IPS DF 6.9 (cell line): ENCODE measurements at regions not wholly inside any gene's neighbourhood (a gene's known extent, or its start where the extent isn't known, plus 50 kb on each side); places are given as distances from the start of the nearest gene placed in this dataset.

ENCODE experiments used
- DNase-seq: peaks from one replicate; pipeline ENCODE4 v3.0.0-alpha.2; 2013; ENCODE audit warnings: low read depth, low spot score
- H3K27ac ChIP-seq: one replicate; pipeline ENCODE4 v1.5.1; 2013; ENCODE audit warnings: low read length, control low read depth
- H3K27me3 ChIP-seq: 2 replicates; pipeline ENCODE4 v1.6.1; 2013; ENCODE audit warnings: mild to moderate bottlenecking, low read length; ENCODE audit not compliant: control insufficient read depth, insufficient read depth
- H3K36me3 ChIP-seq: 2 replicates; pipeline ENCODE4 v1.6.1; 2013; ENCODE audit warnings: low read length; ENCODE audit not compliant: control insufficient read depth, insufficient read depth
- H3K4me1 ChIP-seq: 2 replicates; pipeline ENCODE4 v1.6.1; 2013; ENCODE audit warnings: low read length; ENCODE audit not compliant: control insufficient read depth, insufficient read depth
- H3K4me3 ChIP-seq: 2 replicates; pipeline ENCODE4 v1.5.1; 2013; ENCODE audit warnings: mild to moderate bottlenecking, low read length
- H3K9me3 ChIP-seq: 2 replicates; pipeline ENCODE4 v1.6.1; 2013; ENCODE audit warnings: low read length, inconsistent platforms; ENCODE audit not compliant: control insufficient read depth, insufficient read depth
- WGBS: extraction: QIAGEN DNeasy Blood & Tissue Kit; methylation state at CpG from one replicate; pipeline ENCODE4 v1.1.7; 2013; ENCODE audit warnings: mixed read lengths, missing lambda C conversion rate; ENCODE audit not compliant: insufficient read length, insufficient coverage; 5-methylcytosine and 5-hydroxymethylcytosine counted together

DNA sequence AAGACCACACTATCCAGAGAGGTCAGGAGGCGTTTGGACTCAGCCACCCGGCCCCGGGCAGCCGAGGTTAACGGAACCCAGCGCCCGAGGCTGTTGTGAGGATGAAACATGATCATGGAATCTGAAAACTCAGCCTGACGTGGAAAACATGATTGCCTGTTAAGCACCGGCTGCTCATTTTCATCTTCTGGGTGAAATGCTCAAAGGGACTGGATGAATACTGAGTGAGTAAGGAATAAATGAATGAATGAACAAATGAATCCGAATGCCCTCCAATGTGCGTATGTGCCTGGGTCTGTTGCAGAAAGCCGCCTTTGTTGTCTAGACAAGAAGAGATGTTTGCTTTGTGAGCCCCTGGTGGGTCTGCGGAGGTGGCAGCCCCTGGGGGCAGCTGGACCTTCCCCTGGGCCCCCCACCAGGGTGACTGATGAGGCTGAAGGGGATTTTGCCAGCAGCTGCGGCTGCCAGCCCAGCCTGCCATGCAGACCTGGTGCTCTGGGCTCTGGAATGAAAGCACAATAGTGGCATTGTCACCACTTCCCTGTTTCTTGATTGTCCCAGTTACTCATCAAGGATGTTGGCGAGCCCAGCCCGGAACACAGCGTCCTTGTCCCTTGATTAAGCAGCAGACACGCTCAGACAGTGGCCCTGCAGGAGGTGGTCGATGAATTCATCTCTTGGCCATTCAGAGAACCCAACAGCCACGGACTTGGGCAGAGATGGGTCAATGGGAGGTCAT lies 211.1 kb downstream of the ANKRD60 start:
- Histone ChIP-seq H3K4me3 (no peak overlapping the region), H3K9me3 (no peaks in the 10 kb centered on the region), H3K4me1 (no peaks in the 10 kb centered on the region), H3K36me3 (no peaks in the 10 kb centered on the region), H3K27me3 (no peaks in the 10 kb centered on the region), H3K27ac (no peak overlapping the region)
- no CpG with 5 or more reads among the region's 20 CpGs for WGBS
- no peak for DNase-seq

- WGBS: no CpG with 5 or more reads among the region's 2 CpGs
- H3K9me3 ChIP-seq: no peaks in the 10 kb centered on the region
- no peaks in the 10 kb centered on the region for H3K4me1 ChIP-seq
- H3K36me3 ChIP-seq: no peaks in the 10 kb centered on the region
- no peaks in the 10 kb centered on the region for H3K27me3 ChIP-seq
- no peak overlapping the region for H3K4me3 ChIP-seq
- no peak for DNase-seq
- H3K27ac ChIP-seq: no peak overlapping the region
These were observed 211.7 kb downstream of the ANKRD60 start for GRCh38 chr20:58016779-58017178.

GRCh38 chr20:58014628-58015315 lies 213.7 kb downstream of the ANKRD60 start:
- no peak overlapping the region for H3K4me3 ChIP-seq
- no peak overlapping the region for H3K27ac ChIP-seq
- H3K36me3 ChIP-seq: no peaks in the 10 kb centered on the region
- no peaks in the 10 kb centered on the region for H3K9me3 ChIP-seq
- no CpG with 5 or more reads among the region's 5 CpGs for WGBS
- no peak for DNase-seq
- no peaks in the 10 kb centered on the region for H3K4me1 ChIP-seq
- no peaks in the 10 kb centered on the region for H3K27me3 ChIP-seq

DNA sequence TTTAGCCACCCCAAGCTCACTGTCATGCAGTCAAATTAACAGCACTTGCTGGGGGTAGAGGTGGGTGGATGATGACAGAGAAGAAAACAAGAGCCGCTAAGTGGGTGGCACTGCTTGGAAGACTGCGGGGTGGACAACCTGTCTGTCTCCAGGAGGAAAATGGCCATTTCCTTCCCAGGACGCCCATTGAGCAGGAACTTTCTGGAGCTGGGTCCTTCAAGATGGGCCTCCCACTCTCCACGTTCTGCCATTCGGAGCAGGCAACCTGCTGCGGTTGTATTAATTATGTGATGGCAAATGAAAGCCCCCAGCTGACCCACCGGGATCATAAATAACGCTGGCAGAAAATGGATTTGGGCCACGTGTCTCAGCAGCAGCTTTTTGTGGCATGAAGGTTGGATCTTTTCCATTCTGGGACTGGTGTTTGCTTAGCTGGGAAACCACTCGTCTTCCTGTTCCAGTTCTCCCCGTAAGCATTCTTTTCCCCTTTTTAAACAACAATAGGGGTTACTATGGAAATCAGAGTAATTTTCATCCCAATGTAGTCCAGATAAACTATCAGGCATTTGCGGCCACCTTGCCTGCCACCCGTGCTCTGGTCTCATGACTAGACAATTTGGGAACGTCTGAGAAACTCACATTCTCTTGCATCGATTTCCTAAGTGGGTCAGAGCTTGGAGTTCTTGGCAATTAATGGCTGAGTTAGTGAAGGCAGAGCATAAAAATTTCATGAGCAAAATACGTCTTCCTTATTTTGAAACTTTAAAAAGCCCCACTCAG lies 215.5 kb downstream of the ANKRD60 start:
- Histone ChIP-seq H3K9me3 (no peaks in the 10 kb centered on the region), H3K27ac (no peak overlapping the region), H3K27me3 (no peaks in the 10 kb centered on the region), H3K36me3 (no peaks in the 10 kb centered on the region), H3K4me1 (no peaks in the 10 kb centered on the region), H3K4me3 (no peak overlapping the region)
- DNase-seq: no peak
- WGBS: no CpG with 5 or more reads among the region's 16 CpGs

DNA sequence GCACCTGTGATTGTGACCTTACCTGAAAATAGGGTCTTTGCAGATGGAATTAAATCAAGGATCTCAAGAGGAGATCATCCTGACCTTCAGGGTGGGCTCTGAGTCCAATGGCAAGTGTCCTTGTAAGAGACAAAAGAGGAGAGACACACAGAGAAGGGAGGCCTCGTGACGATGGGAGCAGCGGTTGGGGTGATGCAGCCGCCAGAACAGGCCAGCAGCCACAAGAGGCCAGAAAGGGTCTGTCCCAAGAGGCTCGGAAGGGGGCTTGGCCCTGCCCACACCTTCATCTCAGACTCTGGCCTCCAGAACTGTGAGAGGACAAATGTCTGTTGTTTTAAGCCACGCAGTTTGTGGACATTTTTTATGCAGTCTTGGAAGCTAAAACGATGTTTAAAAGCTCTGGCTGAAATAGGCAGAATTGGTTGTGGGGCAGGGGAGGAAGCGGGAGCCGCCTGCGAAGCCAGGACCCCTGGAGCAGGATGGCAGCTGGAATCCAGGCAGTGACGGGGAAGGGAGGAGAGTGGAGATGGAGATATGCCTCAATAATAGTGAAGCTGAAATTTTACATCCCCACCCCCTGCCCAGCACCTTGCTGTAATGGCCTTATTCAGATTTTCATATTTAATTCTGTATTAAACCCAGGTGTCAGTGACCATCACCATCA lies 216.4 kb downstream of the ANKRD60 start:
- Histone ChIP-seq H3K4me1 (no peaks in the 10 kb centered on the region), H3K4me3 (no peak overlapping the region), H3K27me3 (no peaks in the 10 kb centered on the region), H3K27ac (no peak overlapping the region), H3K9me3 (no peaks in the 10 kb centered on the region), H3K36me3 (no peaks in the 10 kb centered on the region)
- DNase-seq: no peak
- WGBS: no CpG with 5 or more reads among the region's 11 CpGs

DNA sequence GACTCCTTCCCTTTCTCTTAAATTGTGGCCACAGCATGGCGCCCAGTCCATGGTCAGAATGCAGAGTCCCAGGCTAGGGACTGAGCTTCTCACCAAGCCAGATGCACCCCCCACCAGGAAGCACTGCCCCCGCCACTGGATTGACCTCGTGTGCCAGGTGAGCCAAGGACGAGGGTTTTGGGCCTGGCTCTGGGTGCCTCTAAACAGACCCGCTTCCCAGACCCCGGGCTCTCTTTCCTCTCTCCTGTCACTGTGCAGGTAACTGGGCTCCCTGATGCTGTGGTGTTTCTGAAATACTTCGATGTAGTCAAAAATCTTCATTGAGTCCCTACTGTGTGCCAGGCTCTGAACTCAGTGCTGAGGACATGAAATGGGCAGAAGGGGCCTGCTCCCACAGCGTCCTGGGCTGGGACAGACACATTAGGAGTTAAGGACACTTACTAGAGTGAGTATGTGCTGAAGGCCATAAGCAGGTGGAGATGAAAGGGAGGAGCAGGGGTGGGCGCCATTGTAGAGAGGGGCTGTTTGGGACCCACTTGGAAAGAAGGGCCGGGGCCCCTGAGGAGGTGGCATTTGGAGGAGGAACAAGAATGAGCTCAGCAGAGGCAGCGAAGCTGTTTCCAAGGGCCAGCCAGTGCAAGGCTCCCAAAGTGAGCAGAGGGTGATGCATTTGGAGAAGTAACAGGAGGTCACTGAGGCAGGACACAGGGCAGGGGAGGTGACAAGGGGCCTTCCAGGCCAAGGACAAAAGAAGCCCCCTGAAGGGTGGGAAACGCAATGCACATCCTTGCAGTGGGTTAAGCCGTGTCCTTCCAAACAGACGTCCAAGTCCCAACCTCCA lies 217.1 kb downstream of the ANKRD60 start:
- Histone ChIP-seq H3K27ac (no peak overlapping the region), H3K4me3 (no peak overlapping the region), H3K4me1 (no peaks in the 10 kb centered on the region), H3K9me3 (no peaks in the 10 kb centered on the region), H3K36me3 (no peaks in the 10 kb centered on the region), H3K27me3 (no peaks in the 10 kb centered on the region)
- no peak for DNase-seq
- no CpG with 5 or more reads among the region's 14 CpGs for WGBS

GRCh38 chr20:58010666-58011065 lies 217.8 kb downstream of the ANKRD60 start:
- no peak overlapping the region for H3K4me3 ChIP-seq
- H3K27me3 ChIP-seq: no peaks in the 10 kb centered on the region
- no peak overlapping the region for H3K27ac ChIP-seq
- DNase-seq: no peak
- H3K9me3 ChIP-seq: no peaks in the 10 kb centered on the region
- no peaks in the 10 kb centered on the region for H3K36me3 ChIP-seq
- no CpG with 5 or more reads among the region's 13 CpGs for WGBS
- no peaks in the 10 kb centered on the region for H3K4me1 ChIP-seq

DNA sequence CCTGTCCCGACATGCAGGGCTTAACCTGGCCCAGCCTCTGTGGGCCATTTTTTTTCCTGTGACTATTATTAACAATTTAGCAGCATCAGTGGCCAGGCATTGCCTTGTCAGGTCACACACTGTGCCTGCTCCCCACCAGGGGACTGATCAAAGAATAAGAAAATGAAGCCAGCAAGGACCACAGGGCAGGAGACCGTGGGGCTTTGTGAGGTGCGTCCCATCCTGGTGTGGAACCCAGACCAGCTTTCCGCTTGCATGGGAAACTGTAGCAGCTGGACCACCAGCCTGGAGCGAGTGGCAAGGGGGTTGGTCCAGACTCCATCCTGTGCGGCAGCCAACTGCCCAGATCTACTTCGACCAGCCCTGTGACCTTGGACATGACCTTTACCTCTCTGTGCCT lies 218.3 kb downstream of the ANKRD60 start:
- Histone ChIP-seq H3K4me3 (no peak overlapping the region), H3K27ac (no peak overlapping the region), H3K27me3 (no peaks in the 10 kb centered on the region), H3K4me1 (no peaks in the 10 kb centered on the region), H3K9me3 (no peaks in the 10 kb centered on the region), H3K36me3 (no peaks in the 10 kb centered on the region)
- no CpG with 5 or more reads among the region's 7 CpGs for WGBS
- no peak for DNase-seq

- no peaks in the 10 kb centered on the region for H3K36me3 ChIP-seq
- no peak overlapping the region for H3K27ac ChIP-seq
- no peak for DNase-seq
- WGBS: no CpG with 5 or more reads among the region's 4 CpGs
- no peak overlapping the region for H3K4me3 ChIP-seq
- no peaks in the 10 kb centered on the region for H3K27me3 ChIP-seq
- no peaks in the 10 kb centered on the region for H3K4me1 ChIP-seq
- no peaks in the 10 kb centered on the region for H3K9me3 ChIP-seq
These were observed 219.6 kb downstream of the ANKRD60 start for GRCh38 chr20:58008866-58009265.
